ENCODE measurements at regions not wholly inside any gene's neighbourhood (a gene's known extent, or its start where the extent isn't known, plus 50 kb on each side); places are given as distances from the start of the nearest gene placed in this dataset.

DNA sequence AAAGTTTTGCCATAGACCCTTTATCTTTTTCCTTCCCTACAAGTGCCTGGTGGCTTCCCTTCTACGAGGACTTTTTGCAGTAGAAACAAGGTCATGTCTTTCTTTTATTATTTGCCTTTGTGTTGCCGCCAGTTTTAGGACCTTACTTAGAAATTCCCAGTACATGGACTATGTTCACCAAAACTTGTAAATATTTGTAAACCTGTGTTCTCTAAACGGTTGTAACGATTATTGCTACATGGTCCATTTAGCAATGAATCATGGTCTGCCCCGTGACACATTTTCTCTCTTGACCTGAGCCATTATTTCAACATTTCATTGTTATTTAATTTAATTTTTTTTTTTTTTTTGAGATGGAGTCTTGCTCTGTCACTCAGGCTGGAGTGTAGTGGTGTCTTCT lies 110.7 kb downstream of the MFAP3L start:
- no peak for DNase-seq
- intact Hi-C loops (cut with DNase I; ENCODE audit: low total_unique reads): loop anchor here (10.0 kb wide), 1 partner anchor 79 kb away; no protein-coding TSS in a partner anchor
- Histone ChIP-seq H3K4me1 (no peaks in the 10 kb centered on the region), H3K27me3 (replicated peaks in 1 of 7) (no peaks in the 10 kb centered on the region), H3K9me3 (peaks cover 0 to 20% (median 13%) of the 10 kb centered on the region in 8 donors), H3K4me3 (no peak overlapping the region), H3K36me3 (no peaks in the 10 kb centered on the region), H3K27ac (no peak overlapping the region)
- 72 to 89% (median 83%) methylated on average over 5 of the region's 5 CpGs for WGBS, 5 donors
- TF ChIP-seq POLR2AphosphoS5 (IDR thresholded peaks at IDR 0.05) (no peak), POLR2A (IDR thresholded peaks at IDR 0.05) (no peak)
- TF ChIP-seq, protein P1, sequence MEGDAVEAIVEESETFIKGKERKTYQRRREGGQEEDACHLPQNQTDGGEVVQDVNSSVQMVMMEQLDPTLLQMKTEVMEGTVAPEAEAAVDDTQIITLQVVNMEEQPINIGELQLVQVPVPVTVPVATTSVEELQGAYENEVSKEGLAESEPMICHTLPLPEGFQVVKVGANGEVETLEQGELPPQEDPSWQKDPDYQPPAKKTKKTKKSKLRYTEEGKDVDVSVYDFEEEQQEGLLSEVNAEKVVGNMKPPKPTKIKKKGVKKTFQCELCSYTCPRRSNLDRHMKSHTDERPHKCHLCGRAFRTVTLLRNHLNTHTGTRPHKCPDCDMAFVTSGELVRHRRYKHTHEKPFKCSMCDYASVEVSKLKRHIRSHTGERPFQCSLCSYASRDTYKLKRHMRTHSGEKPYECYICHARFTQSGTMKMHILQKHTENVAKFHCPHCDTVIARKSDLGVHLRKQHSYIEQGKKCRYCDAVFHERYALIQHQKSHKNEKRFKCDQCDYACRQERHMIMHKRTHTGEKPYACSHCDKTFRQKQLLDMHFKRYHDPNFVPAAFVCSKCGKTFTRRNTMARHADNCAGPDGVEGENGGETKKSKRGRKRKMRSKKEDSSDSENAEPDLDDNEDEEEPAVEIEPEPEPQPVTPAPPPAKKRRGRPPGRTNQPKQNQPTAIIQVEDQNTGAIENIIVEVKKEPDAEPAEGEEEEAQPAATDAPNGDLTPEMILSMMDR (IDR thresholded peaks at IDR 0.05 in 8 of 11, conservative IDR thresholded peaks at IDR 0.05 in 3 of 11): no peak

DNA sequence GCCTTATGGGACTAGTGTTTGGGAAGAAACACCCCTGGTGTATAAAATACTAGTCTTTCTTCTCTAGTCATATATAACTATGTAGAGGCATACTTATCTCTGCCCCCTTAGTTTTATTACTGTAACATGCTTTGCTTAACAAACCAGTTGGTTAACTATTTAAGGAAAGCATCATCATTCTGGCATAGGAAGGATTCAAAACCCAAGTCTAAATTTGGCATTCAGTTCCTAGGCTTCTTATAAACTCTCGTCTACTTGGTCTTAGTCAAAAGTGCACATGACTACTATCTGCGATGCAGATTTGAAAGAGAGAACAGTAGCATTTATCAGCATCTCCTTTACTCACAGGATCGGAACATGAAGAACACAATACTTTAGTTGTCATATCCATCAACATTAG lies 111.3 kb downstream of the MFAP3L start:
- Histone ChIP-seq H3K9me3 (peaks cover 0 to 20% (median 13%) of the 10 kb centered on the region in 8 donors), H3K27ac (no peak overlapping the region), H3K36me3 (no peaks in the 10 kb centered on the region), H3K4me3 (no peak overlapping the region), H3K27me3 (replicated peaks in 1 of 7) (no peaks in the 10 kb centered on the region), H3K4me1 (no peaks in the 10 kb centered on the region)
- WGBS, 5 donors: 87 to 92% (median 89%) methylated on average over 3 of the region's 3 CpGs
- TF ChIP-seq, protein P1 (IDR thresholded peaks at IDR 0.05 in 8 of 11, conservative IDR thresholded peaks at IDR 0.05 in 3 of 11): no peak
- TF ChIP-seq POLR2AphosphoS5 (IDR thresholded peaks at IDR 0.05) (no peak), POLR2A (IDR thresholded peaks at IDR 0.05) (no peak)
- intact Hi-C loops (cut with DNase I; ENCODE audit: low total_unique reads): loop anchor here (10.0 kb wide), 1 partner anchor 80 kb away; no protein-coding TSS in a partner anchor
- DNase-seq: no peak

DNA sequence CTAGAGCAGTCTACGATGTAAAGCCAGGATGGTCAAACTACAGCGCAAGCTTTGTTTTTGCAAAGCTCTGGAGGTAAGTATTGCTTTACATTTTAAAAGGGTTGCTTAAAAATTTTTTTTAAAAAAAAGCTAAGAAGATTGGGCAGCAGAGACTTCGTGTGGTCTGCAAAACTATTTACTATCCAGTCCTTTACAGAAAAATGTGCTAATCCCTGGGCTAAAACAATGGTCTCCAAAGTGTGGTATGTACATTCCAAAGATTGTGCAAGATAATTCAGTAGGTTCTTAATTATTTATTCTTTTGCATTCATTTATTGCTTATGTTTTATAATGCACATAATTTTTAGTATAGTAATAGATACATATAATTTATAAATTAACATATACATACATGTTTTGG lies 113.2 kb downstream of the MFAP3L start:
- Histone ChIP-seq H3K4me3 (no peak overlapping the region), H3K27ac (no peak overlapping the region), H3K36me3 (no peaks in the 10 kb centered on the region), H3K9me3 (peaks cover 0 to 20% (median 13%) of the 10 kb centered on the region in 8 donors), H3K27me3 (replicated peaks in 1 of 7) (no peaks in the 10 kb centered on the region), H3K4me1 (no peaks in the 10 kb centered on the region)
- DNase-seq: no peak
- WGBS, 5 donors: 83 to 94% (median 88%) methylated on average over 3 of the region's 3 CpGs
- TF ChIP-seq POLR2A (IDR thresholded peaks at IDR 0.05) (no peak), POLR2AphosphoS5 (IDR thresholded peaks at IDR 0.05) (no peak)
- TF ChIP-seq, protein P1 (IDR thresholded peaks at IDR 0.05 in 8 of 11, conservative IDR thresholded peaks at IDR 0.05 in 3 of 11): no peak
- intact Hi-C loops (cut with DNase I; ENCODE audit: low total_unique reads): loop anchor here (10.0 kb wide), 1 partner anchor 82 kb away; no protein-coding TSS in a partner anchor

DNA sequence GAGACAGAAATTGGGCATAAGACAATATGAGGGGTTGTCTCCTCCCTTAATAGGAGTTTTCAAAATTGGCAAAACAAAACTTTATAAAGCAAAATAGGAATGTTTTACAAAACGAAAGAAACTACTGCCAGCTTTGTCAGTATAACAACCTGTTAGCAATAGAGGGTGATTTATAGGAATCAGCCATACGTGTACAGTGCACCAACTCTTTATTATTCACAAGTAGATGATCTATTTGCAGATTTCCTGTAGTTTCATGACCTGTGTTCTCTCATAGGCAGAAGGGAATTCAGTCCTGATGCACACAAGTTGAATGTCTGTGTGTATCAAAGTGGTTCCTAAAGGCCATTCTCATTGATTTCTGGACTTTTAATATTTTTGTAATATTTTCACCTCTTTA lies 116.3 kb downstream of the MFAP3L start:
- Histone ChIP-seq H3K4me3 (no peak overlapping the region), H3K36me3 (no peaks in the 10 kb centered on the region), H3K9me3 (no peaks in the 10 kb centered on the region), H3K4me1 (no peaks in the 10 kb centered on the region), H3K27ac (no peak overlapping the region), H3K27me3 (replicated peaks in 1 of 7) (no peaks in the 10 kb centered on the region)
- no peak for DNase-seq
- WGBS, 5 donors: 34 to 51% (median 41%) methylated on average over 2 of the region's 2 CpGs
- intact Hi-C loops (cut with DNase I; ENCODE audit: low total_unique reads): loop anchor here (10.0 kb wide), 1 partner anchor 85 kb away; no protein-coding TSS in a partner anchor
- no peak for TF ChIP-seq POLR2AphosphoS5 (IDR thresholded peaks at IDR 0.05)

DNA sequence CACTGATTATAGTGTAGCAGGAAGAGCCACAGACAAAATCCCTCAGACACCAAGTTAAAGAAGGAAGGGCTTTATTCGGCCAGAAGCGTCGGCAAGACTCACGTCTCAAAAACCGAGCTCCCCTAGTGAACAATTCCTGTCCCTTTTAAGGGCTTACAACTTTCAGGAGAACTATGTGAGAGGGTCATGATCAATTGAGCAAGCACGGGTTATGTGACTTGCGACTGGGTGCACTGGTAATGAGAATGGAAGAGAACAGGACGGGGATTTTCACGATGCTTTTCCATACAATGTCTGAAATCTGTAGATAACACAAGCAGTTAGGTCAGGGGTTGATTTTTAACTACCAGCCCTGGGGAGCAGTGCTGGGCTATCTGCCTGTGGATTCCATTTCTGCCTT lies 116.7 kb downstream of the MFAP3L start:
- intact Hi-C loops (cut with DNase I; ENCODE audit: low total_unique reads): no loop called here
- Histone ChIP-seq H3K36me3 (no peaks in the 10 kb centered on the region), H3K27me3 (replicated peaks in 1 of 7) (no peaks in the 10 kb centered on the region), H3K4me3 (no peak overlapping the region), H3K27ac (no peak overlapping the region), H3K4me1 (no peaks in the 10 kb centered on the region), H3K9me3 (no peaks in the 10 kb centered on the region)
- 80 to 87% (median 85%) methylated on average over 9 of the region's 9 CpGs for whole genome bisulfite sequencing, 5 donors
- no peak for TF ChIP-seq POLR2AphosphoS5 (IDR thresholded peaks at IDR 0.05)
- TF ChIP-seq, protein P1 (IDR thresholded peaks at IDR 0.05 in 8 of 11, conservative IDR thresholded peaks at IDR 0.05 in 3 of 11): no peak
- TF ChIP-seq POLR2A (IDR thresholded peaks at IDR 0.05): no peak
- no peak for DNase-seq

Measured in spleen (tissue), 11 donors.